Kasumi-1 (cell line): ENCODE measurements at regions not wholly inside any gene's neighbourhood (a gene's known extent, or its start where the extent isn't known, plus 50 kb on each side); places are given as distances from the start of the nearest gene placed in this dataset.

Experiments
- DNase-seq, 2 experiments: peaks; one replicate each; lab custom pipeline; 2025; lab: John Stamatoyannopoulos, UW

DNA sequence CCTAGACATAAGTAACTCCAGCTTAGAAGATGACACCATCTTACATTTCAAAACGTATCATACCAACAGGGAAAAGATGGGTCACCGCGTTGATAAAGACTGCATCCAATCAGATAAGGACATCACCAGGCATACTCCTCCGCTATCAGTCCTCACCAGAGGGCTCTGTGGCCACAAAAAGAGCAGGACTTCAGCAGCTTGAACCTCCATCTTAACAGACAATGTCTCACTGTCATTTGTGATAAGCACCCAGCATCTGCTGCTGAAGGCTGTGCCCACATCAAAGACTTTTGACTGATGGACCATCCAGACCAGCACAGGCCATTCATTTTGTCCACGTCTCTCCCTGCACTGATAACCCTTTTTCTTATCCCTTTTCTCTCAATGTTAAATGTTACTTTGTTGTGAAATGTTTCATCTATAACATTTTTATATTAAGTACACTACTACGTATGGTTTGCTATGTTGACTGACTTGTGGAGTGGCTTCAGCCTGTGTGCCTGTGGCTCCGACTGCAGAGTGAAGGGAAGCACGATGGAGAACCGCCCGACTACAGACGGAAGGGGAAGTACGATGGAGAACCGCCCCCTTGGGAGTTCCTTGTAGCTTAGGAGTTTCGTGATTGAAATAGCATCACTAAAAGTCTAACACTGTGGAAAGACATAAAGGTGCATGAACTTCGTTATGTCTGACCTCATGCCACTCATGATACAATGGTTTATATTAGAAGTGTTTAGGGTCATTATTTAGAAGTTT, 595.4 kb upstream of the AGA start:
- no peak for DNase-seq

DNA sequence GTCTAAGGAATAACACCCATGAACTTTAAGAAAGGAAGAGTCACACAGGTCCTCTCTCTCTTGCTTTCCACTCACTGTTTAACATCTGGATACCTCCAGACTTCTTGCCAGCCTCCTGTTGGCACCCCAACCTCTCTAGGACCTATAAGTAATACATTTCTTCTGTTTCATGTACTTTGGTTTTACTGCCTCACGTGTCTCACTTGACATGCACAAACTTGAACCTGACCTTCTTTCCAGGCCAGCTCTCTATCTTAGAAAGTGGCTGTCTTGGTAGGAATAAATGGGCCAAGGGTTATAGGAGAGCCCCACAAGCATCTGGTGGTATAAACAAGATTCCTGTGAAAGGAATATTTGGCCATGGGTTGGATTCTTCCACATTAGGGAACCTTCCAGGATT, 614.8 kb upstream of the AGA start:
- no peak for DNase-seq

DNA sequence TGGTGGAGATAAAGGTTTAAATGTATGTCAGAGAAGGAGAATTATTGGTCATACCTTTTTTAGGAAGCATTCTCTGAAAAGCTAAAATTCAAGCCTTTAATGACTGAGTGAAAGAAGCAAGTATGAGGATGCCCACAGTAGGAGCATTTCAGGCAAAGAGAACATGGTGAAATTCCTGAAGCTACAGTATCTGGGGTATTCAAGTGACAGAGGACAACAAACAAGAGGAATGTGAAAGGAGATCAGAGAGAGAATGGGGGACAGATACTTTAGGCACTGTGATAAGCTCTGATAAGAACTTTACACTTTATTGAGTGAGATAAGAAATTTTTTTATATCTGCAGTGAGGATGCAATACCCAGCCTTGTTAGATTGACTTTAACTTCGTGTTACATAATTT, 621.3 kb upstream of the AGA start:
- no peak for DNase-seq

- no peak for DNase-seq
These were observed 624.2 kb upstream of the AGA start for GRCh38 chr4:178066338-178066941.

DNA sequence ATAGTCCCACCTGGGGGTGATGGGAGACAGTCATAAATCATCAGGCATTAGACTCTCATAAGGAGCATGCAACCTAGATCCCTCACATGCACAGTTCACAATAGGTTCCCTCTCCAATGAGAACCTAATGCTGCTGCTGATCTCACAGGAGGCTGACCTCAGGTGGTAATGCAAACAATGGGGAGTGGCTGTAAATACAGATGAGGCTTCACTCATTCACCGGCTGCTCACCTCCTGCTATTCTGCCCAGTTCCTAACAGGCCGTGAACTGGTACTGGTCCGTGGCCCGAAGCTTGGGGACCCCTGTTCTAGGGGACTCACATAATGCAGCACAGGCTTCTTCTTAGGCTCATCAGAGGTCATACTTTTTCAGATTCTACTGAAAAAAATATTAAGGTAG, 625.9 kb upstream of the AGA start:
- no peak for DNase-seq

GRCh38 chr4:178070163-178070562, 627.9 kb upstream of the AGA start:
- no peak for DNase-seq

GRCh38 chr4:178080312-178080711, 638.1 kb upstream of the AGA start:
- no peak for DNase-seq

- no peak for DNase-seq
These were observed 638.9 kb upstream of the AGA start for GRCh38 chr4:178081176-178081575.

- no peak for DNase-seq
These were observed 639.7 kb upstream of the AGA start for GRCh38 chr4:178081896-178082295.

- DNase-seq: no peak
These were observed 640.7 kb upstream of the AGA start for GRCh38 chr4:178082906-178083305.

DNA sequence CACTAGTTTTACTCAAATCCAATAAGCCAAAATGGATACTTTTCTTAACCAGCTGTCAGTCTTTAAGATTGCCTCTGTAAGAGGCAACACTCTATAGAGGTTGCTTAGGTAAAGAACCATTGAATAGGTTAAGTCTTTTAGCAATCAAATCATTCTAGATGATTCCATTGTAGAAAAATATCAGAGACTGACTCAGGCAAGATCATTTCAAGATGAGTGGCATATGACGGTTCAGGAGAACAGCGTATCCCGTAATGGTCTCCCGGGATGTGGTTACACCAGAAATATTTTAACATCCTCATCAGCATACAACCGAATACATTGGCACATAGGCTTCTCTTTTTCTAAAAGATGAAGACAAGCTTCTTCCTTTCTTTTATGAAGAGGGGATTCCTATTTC, 641.7 kb upstream of the AGA start:
- DNase-seq: no peak

- no peak for DNase-seq
These were observed 644.1 kb upstream of the AGA start for GRCh38 chr4:178086320-178086719.

- DNase-seq: no peak
These were observed 648.6 kb upstream of the AGA start for GRCh38 chr4:178090640-178091411.

GRCh38 chr4:178102139-178102538, 659.9 kb upstream of the AGA start:
- no peak for DNase-seq

- DNase-seq: no peak
These were observed 663.0 kb upstream of the AGA start for GRCh38 chr4:178105242-178105641.

DNA sequence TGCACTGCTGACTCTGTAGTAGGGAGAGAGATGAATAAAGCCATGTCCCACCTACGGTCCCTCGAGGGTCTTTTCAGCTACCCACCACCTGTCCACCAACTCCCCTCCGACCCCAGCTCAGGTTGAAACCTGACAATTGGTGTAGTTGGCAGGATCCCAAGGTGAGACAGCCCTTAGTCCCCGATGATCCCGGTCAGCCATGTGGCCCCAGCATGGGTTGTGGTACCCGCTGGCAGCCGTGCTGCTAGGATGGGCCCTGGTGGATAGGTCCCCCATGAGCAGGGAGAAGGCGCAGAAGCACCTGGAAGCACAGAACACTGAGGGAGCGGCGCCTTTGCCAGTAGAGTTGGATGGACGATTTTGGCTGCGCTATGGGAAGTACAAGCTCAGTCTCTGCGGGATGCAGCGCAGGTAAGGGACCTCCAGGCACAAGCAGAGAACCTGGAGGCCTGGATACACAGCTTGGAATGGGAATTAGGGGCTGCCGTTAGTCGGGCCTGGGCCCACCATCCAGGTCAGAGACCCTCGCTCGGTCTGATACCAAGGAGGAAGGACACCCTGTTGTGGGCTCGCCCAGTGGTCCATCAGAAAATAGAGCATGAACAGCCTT, 694.6 kb upstream of the AGA start:
- no peak for DNase-seq

- DNase-seq: no peak
These were observed 695.7 kb upstream of the AGA start for GRCh38 chr4:178137732-178138471.

GRCh38 chr4:178138491-178138890, 696.3 kb upstream of the AGA start:
- DNase-seq: no peak

- no peak for DNase-seq
These were observed 698.2 kb upstream of the AGA start for GRCh38 chr4:178140326-178140915.

- DNase-seq: no peak
These were observed 700.5 kb upstream of the AGA start for GRCh38 chr4:178142724-178143123.

DNA sequence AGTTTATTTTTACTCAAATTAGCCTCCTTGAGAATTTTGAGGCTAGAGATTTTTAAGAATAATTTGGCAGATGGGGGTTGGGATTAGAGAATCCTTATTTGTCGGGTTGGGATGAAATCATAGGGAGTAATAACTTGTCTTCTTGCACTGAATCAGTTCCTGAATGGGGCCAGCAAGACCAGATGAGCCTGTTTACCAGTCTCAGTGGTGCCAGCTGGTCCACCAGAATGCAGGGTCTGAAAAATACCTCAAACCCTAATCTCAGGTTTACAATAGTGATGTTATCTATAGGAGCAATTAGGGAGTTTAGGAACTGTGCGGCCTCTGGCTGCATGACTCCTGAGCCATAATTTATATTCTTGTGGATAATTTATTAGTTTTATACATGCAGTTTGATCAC, 705.9 kb upstream of the AGA start:
- no peak for DNase-seq
